HL-60 (cell line): ENCODE measurements at regions not wholly inside any gene's neighbourhood (a gene's known extent, or its start where the extent isn't known, plus 50 kb on each side); places are given as distances from the start of the nearest gene placed in this dataset.

Experiments used
- CTCF ChIP-seq: IDR thresholded peaks from one replicate; pipeline ENCODE4 v1.5.1; 2011; ENCODE audit warnings: low read length, control low read depth, inconsistent platforms; ENCODE audit not compliant: insufficient read depth
- GABPA ChIP-seq: IDR thresholded peaks from 2 replicates; pipeline ENCODE4 v1.6.1; 2012; ENCODE audit warnings: low read depth
- POLR2AphosphoS5 ChIP-seq: IDR thresholded peaks from 2 replicates; pipeline ENCODE4 v1.6.1; 2012; ENCODE audit warnings: low read depth
- REST ChIP-seq: IDR thresholded peaks from 2 replicates; pipeline ENCODE4 v1.6.1; 2012; ENCODE audit warnings: low read depth; ENCODE audit not compliant: insufficient replicate concordance

GRCh38 chr14:87754520-87755223, 238.3 kb downstream of the GALC start:
- TF ChIP-seq CTCF (no peak), REST (no peak), POLR2AphosphoS5 (no peak), GABPA (no peak)
